Central memory CD8-positive, alpha-beta T cell (primary cell): ENCODE measurements at regions not wholly inside any gene's neighbourhood (a gene's known extent, or its start where the extent isn't known, plus 50 kb on each side); places are given as distances from the start of the nearest gene placed in this dataset.
"Not testable (repeated sequence)": the region's sequence is repeated elsewhere in the genome, so short reads cannot be mapped to it uniquely, and the experiment has no call there.

Experiments
- ATAC-seq: fragments of 150-1000 bp; cut with Tn5 transposase; replicated peaks from 2 replicates; pipeline ENCODE4 v1.10.0; 2022; ENCODE audit warnings: mild to moderate bottlenecking, moderate FRiP score, moderate number of reproducible peaks; ENCODE audit not compliant: poor library complexity, severe bottlenecking; ENCODE audit errors: extremely low read depth
- DNase-seq, 2 donors: peaks; one replicate each; pipeline ENCODE4 v3.0.0; 2021; ENCODE audit warnings: low spot score in 2 of 2
- H3K27ac Mint-ChIP-seq: one replicate; pipeline ENCODE4 v1.8.0; 2022; ENCODE audit warnings: low read depth, mild to moderate bottlenecking, moderate library complexity, mixed read lengths
- H3K27me3 Mint-ChIP-seq: one replicate; pipeline ENCODE4 v1.8.0; 2022; ENCODE audit warnings: mixed read lengths
- H3K36me3 Mint-ChIP-seq: one replicate; pipeline ENCODE4 v1.8.0; 2022; ENCODE audit warnings: mild to moderate bottlenecking, moderate library complexity, mixed read lengths; ENCODE audit not compliant: insufficient read depth
- H3K4me1 Mint-ChIP-seq: one replicate; pipeline ENCODE4 v1.8.0; 2022; ENCODE audit warnings: mixed read lengths
- H3K4me3 Mint-ChIP-seq: one replicate; pipeline ENCODE4 v1.8.0; 2022; ENCODE audit warnings: mild to moderate bottlenecking, moderate library complexity, mixed read lengths
- H3K9me3 Mint-ChIP-seq: one replicate; pipeline ENCODE4 v1.8.0; 2022; ENCODE audit warnings: mixed read lengths

- peaks cover 33% of the 10 kb centered on the region for H3K27me3 Mint-ChIP-seq
- ATAC-seq (no peak), DNase-seq (no peak)
- H3K27ac Mint-ChIP-seq, result no peak overlapping the region
- no peaks in the 10 kb centered on the region for H3K36me3 Mint-ChIP-seq
- H3K4me1 Mint-ChIP-seq, result peaks cover 12% of the 10 kb centered on the region
- H3K9me3 Mint-ChIP-seq, result no peaks in the 10 kb centered on the region
- H3K4me3 Mint-ChIP-seq, result no peak overlapping the region
Observed at GRCh38 chr14:106792543-106792942, 1266.2 kb downstream of the TMEM121 start.

GRCh38 chr14:106798166-106798565 is 1271.8 kb downstream of the TMEM121 start:
- H3K9me3 Mint-ChIP-seq, H3K4me1 Mint-ChIP-seq: not testable (repeated sequence)
- H3K27me3 Mint-ChIP-seq, result peaks cover 67% of the 10 kb centered on the region

GRCh38 chr14:106802413-106803364 is 1276.3 kb downstream of the TMEM121 start:
- ATAC-seq (no peak), DNase-seq (no peak)
- Mint-ChIP-seq H3K4me3 (no peak overlapping the region), H3K36me3 (no peaks in the 10 kb centered on the region), H3K27ac (no peak overlapping the region), H3K27me3 (peaks cover 93% of the 10 kb centered on the region), H3K4me1 (no peaks in the 10 kb centered on the region), H3K9me3 (no peaks in the 10 kb centered on the region)

More at GRCh38 chr14:106798166-106798565, 1271.8 kb downstream of the TMEM121 start:
- ATAC-seq, H3K27ac Mint-ChIP-seq, H3K36me3 Mint-ChIP-seq, DNase-seq, H3K4me3 Mint-ChIP-seq: not testable (repeated sequence)

- Mint-ChIP-seq H3K4me3 (no peak overlapping the region), H3K27me3 (peaks cover 92% of the 10 kb centered on the region), H3K4me1 (no peaks in the 10 kb centered on the region), H3K36me3 (no peaks in the 10 kb centered on the region), H3K27ac (no peak overlapping the region), H3K9me3 (no peaks in the 10 kb centered on the region)
- ATAC-seq (no peak), DNase-seq (no peak)
Observed at GRCh38 chr14:106803379-106803778, 1277.0 kb downstream of the TMEM121 start.

GRCh38 chr14:106807493-106807892 is 1281.1 kb downstream of the TMEM121 start:
- Mint-ChIP-seq H3K4me1 (peaks cover 11% of the 10 kb centered on the region), H3K9me3 (no peaks in the 10 kb centered on the region), H3K27ac (no peak overlapping the region), H3K4me3 (no peak overlapping the region), H3K36me3 (no peaks in the 10 kb centered on the region), H3K27me3 (peaks cover 70% of the 10 kb centered on the region)
- no peak for DNase-seq
- ATAC-seq, result no peak

GRCh38 chr14:106808458-106808857 is 1282.1 kb downstream of the TMEM121 start:
- no peak overlapping the region for H3K27ac Mint-ChIP-seq

GRCh38 chr14:106808907-106809306 is 1282.5 kb downstream of the TMEM121 start:
- no peaks in the 10 kb centered on the region for H3K36me3 Mint-ChIP-seq
- H3K4me1 Mint-ChIP-seq, result peaks cover 11% of the 10 kb centered on the region
- ATAC-seq (no peak), DNase-seq (no peak)
- H3K9me3 Mint-ChIP-seq, result no peaks in the 10 kb centered on the region
- peaks cover 58% of the 10 kb centered on the region for H3K27me3 Mint-ChIP-seq
- H3K4me3 Mint-ChIP-seq, result no peak overlapping the region
- no peak overlapping the region for H3K27ac Mint-ChIP-seq

More at GRCh38 chr14:106808458-106808857, 1282.1 kb downstream of the TMEM121 start:
- H3K9me3 Mint-ChIP-seq, result no peaks in the 10 kb centered on the region
- ATAC-seq (no peak), DNase-seq (no peak)
- peaks cover 11% of the 10 kb centered on the region for H3K4me1 Mint-ChIP-seq
- H3K4me3 Mint-ChIP-seq, result no peak overlapping the region
- H3K27me3 Mint-ChIP-seq, result peaks cover 61% of the 10 kb centered on the region
- H3K36me3 Mint-ChIP-seq, result no peaks in the 10 kb centered on the region

GRCh38 chr14:106809615-106810014 is 1283.2 kb downstream of the TMEM121 start:
- Mint-ChIP-seq H3K9me3 (no peaks in the 10 kb centered on the region), H3K4me1 (peaks cover 11% of the 10 kb centered on the region), H3K27me3 (peaks cover 58% of the 10 kb centered on the region), H3K27ac (no peak overlapping the region), H3K36me3 (no peaks in the 10 kb centered on the region), H3K4me3 (no peak overlapping the region)
- no peak for ATAC-seq
- no peak for DNase-seq

- peaks cover 11% of the 10 kb centered on the region for H3K4me1 Mint-ChIP-seq
- ATAC-seq, H3K27ac Mint-ChIP-seq, H3K36me3 Mint-ChIP-seq, DNase-seq, H3K9me3 Mint-ChIP-seq, H3K4me3 Mint-ChIP-seq: not testable (repeated sequence)
- H3K27me3 Mint-ChIP-seq, result peaks cover 58% of the 10 kb centered on the region
Observed at GRCh38 chr14:106810168-106810567, 1283.8 kb downstream of the TMEM121 start.

GRCh38 chr14:106811162-106811561 is 1284.8 kb downstream of the TMEM121 start:
- peaks cover 11% of the 10 kb centered on the region for H3K4me1 Mint-ChIP-seq
- H3K27ac Mint-ChIP-seq, result no peak overlapping the region
- H3K4me3 Mint-ChIP-seq, result no peak overlapping the region
- no peaks in the 10 kb centered on the region for H3K9me3 Mint-ChIP-seq
- H3K27me3 Mint-ChIP-seq, result peaks cover 59% of the 10 kb centered on the region
- DNase-seq (no peak), ATAC-seq (no peak)
- H3K36me3 Mint-ChIP-seq, result no peaks in the 10 kb centered on the region

- ATAC-seq (no peak), DNase-seq (no peak)
- Mint-ChIP-seq H3K4me1 (peaks cover 11% of the 10 kb centered on the region), H3K4me3 (no peak overlapping the region), H3K9me3 (no peaks in the 10 kb centered on the region), H3K27ac (no peak overlapping the region), H3K36me3 (no peaks in the 10 kb centered on the region), H3K27me3 (peaks cover 53% of the 10 kb centered on the region)
Observed at GRCh38 chr14:106812788-106813476, 1286.5 kb downstream of the TMEM121 start.

- Mint-ChIP-seq H3K27ac (no peak overlapping the region), H3K4me3 (no peak overlapping the region), H3K9me3 (no peaks in the 10 kb centered on the region), H3K27me3 (peaks cover 52% of the 10 kb centered on the region), H3K36me3 (no peaks in the 10 kb centered on the region), H3K4me1 (peaks cover 11% of the 10 kb centered on the region)
- ATAC-seq (no peak), DNase-seq (no peak)
Observed at GRCh38 chr14:106813477-106813823, 1287.1 kb downstream of the TMEM121 start.

GRCh38 chr14:106820119-106820518 is 1293.7 kb downstream of the TMEM121 start:
- H3K4me3 Mint-ChIP-seq, result no peak overlapping the region
- H3K27me3 Mint-ChIP-seq, result peaks cover 64% of the 10 kb centered on the region
- H3K9me3 Mint-ChIP-seq, result no peaks in the 10 kb centered on the region
- peaks cover 3% of the 10 kb centered on the region for H3K36me3 Mint-ChIP-seq
- no peaks in the 10 kb centered on the region for H3K4me1 Mint-ChIP-seq
- DNase-seq (no peak), ATAC-seq (no peak)
- H3K27ac Mint-ChIP-seq, result no peak overlapping the region
